ENCODE measurements at regions not wholly inside any gene's neighbourhood (a gene's known extent, or its start where the extent isn't known, plus 50 kb on each side); places are given as distances from the start of the nearest gene placed in this dataset.

DNA sequence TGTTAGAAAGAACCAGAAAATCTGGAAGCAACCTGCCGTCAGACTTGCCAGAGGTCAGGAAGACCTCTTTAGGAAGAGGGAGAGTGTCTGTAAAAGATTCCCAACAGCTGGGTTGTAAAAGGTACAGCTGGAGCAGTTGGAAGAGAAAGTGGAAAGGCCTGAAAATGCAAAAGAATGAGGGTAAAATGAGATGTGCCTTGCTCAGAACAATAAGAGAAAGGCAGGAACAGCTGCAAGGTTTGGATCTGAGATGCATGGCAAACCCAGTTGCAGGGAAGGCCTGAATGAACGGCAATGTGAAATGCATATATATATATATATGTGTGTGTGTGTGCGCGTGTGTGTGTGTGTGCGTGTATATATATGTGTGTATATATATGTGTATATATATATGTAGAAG lies 88.1 kb downstream of the ZIC1 start:
- DNase-seq (ENCODE audit: low read depth, low spot score) = no peak

DNA sequence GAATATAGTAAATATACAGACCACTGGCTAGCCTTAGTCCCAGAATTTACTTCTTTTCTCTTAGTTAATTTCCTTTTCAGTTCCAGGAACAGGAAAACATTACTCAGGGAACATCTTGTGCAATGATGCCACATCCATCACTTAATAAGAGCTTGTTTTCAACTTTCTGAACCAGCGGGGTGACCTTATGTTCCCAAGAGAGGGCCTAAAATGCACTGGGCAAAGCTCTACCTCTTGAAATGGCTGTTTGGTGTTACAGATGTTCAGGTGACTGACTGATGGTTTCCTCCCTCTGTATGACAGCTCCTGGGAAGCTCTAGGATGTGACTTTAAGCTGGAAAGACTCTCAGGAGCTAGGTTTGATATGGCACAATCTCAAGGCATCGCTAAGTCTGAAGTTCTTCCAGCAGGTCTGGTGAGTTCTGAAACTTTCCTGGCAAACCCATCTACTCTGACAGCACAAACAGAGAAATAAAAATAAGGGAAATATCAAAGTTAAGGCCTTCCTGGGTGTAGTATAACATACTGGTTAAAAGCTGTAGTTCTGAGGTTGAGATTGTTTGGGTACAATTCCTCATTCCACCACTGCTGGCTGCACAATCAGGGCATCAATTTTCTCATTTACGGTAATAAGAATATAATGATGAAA lies 98.6 kb downstream of the ZIC1 start:
- Mint-ChIP-seq H3K27me3 (ENCODE audit: low read depth) (no peaks in the 10 kb centered on the region), H3K36me3 (ENCODE audit: low read depth) (no peaks in the 10 kb centered on the region), H3K4me1 (no peaks in the 10 kb centered on the region), H3K4me3 (no peak overlapping the region), H3K9me3 (no peaks in the 10 kb centered on the region), H3K27ac (ENCODE audit: unreplicated experiment) (no peak overlapping the region)
- TF ChIP-seq, protein P1, sequence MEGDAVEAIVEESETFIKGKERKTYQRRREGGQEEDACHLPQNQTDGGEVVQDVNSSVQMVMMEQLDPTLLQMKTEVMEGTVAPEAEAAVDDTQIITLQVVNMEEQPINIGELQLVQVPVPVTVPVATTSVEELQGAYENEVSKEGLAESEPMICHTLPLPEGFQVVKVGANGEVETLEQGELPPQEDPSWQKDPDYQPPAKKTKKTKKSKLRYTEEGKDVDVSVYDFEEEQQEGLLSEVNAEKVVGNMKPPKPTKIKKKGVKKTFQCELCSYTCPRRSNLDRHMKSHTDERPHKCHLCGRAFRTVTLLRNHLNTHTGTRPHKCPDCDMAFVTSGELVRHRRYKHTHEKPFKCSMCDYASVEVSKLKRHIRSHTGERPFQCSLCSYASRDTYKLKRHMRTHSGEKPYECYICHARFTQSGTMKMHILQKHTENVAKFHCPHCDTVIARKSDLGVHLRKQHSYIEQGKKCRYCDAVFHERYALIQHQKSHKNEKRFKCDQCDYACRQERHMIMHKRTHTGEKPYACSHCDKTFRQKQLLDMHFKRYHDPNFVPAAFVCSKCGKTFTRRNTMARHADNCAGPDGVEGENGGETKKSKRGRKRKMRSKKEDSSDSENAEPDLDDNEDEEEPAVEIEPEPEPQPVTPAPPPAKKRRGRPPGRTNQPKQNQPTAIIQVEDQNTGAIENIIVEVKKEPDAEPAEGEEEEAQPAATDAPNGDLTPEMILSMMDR (conservative IDR thresholded peaks at IDR 0.05) = no peak
- no peak for DNase-seq (ENCODE audit: low read depth, low spot score)

More for the DNA sequence above, 88.1 kb downstream of the ZIC1 start:
- Mint-ChIP-seq H3K4me3 (no peak overlapping the region), H3K36me3 (ENCODE audit: low read depth) (no peaks in the 10 kb centered on the region), H3K4me1 (no peaks in the 10 kb centered on the region), H3K9me3 (no peaks in the 10 kb centered on the region), H3K27ac (ENCODE audit: unreplicated experiment) (no peak overlapping the region), H3K27me3 (ENCODE audit: low read depth) (no peaks in the 10 kb centered on the region)
- TF ChIP-seq, protein P1 (conservative IDR thresholded peaks at IDR 0.05) = no peak

DNA sequence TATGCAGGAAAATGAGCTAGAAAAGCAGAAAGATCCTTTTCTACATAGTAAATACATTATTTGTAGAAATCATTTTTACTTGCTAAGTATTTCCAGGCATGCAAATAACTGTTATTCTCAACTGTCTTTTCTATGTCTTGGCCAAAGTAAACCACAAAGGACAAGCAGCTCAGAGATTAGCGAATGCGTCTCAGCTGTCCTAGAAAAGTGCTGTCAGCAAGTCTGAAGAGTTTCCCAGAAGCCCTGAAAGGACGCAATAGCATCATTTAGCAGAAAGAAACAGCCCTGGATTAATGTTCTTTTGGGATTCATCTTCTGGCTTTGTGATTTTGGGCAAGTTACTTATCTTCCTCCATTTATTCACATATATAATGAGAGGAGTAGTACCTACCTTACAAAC lies 100.3 kb downstream of the ZIC1 start:
- no peak overlapping the region for H3K27ac Mint-ChIP-seq (ENCODE audit: unreplicated experiment)
- H3K9me3 Mint-ChIP-seq = no peaks in the 10 kb centered on the region
- no peaks in the 10 kb centered on the region for H3K36me3 Mint-ChIP-seq (ENCODE audit: low read depth)
- no peak for DNase-seq (ENCODE audit: low read depth, low spot score)
- no peak overlapping the region for H3K4me3 Mint-ChIP-seq
- TF ChIP-seq, protein P1 (conservative IDR thresholded peaks at IDR 0.05) = no peak
- H3K27me3 Mint-ChIP-seq (ENCODE audit: low read depth) = no peaks in the 10 kb centered on the region
- no peaks in the 10 kb centered on the region for H3K4me1 Mint-ChIP-seq

DNA sequence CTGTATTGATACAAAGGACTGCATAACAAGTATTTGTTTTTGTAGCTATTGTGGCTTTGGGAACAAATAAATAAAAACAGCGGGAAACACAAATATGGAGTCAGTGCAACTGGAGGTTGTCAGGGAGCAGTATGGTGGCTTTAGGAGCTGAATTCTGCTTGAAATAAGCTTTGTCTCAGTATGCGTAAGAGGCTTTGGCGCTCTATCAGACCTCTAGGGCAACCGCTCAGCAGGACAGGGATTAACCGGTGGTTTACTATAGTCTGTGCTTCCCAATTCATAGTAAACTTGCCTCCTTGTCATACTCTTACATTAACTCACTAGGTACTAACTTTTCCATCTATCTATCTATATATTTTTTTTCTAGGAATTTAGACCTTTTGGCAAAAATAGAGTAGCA lies 104.6 kb downstream of the ZIC1 start:
- no peak overlapping the region for H3K27ac Mint-ChIP-seq (ENCODE audit: unreplicated experiment)
- H3K4me1 Mint-ChIP-seq = no peaks in the 10 kb centered on the region
- no peaks in the 10 kb centered on the region for H3K27me3 Mint-ChIP-seq (ENCODE audit: low read depth)
- TF ChIP-seq, protein P1 (conservative IDR thresholded peaks at IDR 0.05) = no peak
- no peak for DNase-seq (ENCODE audit: low read depth, low spot score)
- no peaks in the 10 kb centered on the region for H3K9me3 Mint-ChIP-seq
- no peak overlapping the region for H3K4me3 Mint-ChIP-seq
- no peaks in the 10 kb centered on the region for H3K36me3 Mint-ChIP-seq (ENCODE audit: low read depth)

DNA sequence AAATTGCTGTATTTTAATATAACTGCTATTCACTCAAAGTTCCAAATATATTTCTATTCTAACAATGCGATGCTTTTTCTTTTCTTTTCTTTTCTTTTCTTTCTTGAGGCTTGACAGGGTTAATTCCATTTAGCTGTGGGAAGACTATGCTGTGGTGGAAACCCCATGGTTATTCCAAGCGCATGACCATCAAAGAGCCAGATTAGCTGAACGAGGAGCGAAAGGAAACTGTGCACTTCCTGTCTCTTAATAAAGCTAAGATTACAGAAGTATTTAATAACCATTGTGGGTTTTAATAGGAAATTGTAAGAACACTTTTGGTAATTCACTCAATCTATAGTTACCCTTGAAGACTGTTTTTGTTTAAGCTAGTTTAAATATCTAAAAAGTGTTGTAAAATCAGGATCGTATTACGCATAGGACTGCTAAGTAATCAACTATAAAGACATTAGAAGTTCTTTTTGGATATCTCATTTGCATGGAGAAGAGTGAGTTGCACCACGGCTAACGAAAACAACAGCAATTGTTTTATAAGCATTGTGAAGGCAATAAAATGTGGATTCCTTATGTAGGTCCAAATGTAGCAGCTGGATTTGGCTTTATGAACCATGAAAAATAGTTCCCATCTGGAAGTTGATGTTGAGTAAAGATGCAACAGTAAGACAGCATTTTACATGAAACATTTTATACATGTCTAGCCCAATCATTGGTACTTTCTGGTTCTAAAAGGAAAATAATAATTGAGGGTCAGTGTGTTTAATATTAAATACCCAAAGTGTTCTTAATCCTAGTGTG lies 105.4 kb downstream of the ZIC1 start:
- no peak for DNase-seq (ENCODE audit: low read depth, low spot score)
- H3K27me3 Mint-ChIP-seq (ENCODE audit: low read depth) = no peaks in the 10 kb centered on the region
- TF ChIP-seq, protein P1 (conservative IDR thresholded peaks at IDR 0.05) = no peak
- H3K9me3 Mint-ChIP-seq = no peaks in the 10 kb centered on the region
- H3K36me3 Mint-ChIP-seq (ENCODE audit: low read depth) = no peaks in the 10 kb centered on the region
- no peak overlapping the region for H3K4me3 Mint-ChIP-seq
- H3K4me1 Mint-ChIP-seq = no peaks in the 10 kb centered on the region
- no peak overlapping the region for H3K27ac Mint-ChIP-seq (ENCODE audit: unreplicated experiment)

Measured in neural crest cell (in vitro differentiated cells).